Transverse colon (tissue), 4 donors: ENCODE measurements at regions not wholly inside any gene's neighbourhood (a gene's known extent, or its start where the extent isn't known, plus 50 kb on each side); places are given as distances from the start of the nearest gene placed in this dataset.
A peak's percentile ranks its signal among the peaks of the same experiment; 100 is the strongest.

Experiments used
- DNase-seq: peaks from one replicate; pipeline ENCODE4 v3.0.0-alpha.2; 2019
- H3K27ac ChIP-seq, 4 donors: fragments of 200-600 bp; sonication (generic); 2 replicates each; pipeline ENCODE4 v1.5.1; 2016 to 2018; ENCODE audit warnings: inconsistent platforms in 4 of 4
- H3K27me3 ChIP-seq: fragments of 200-600 bp; sonication (generic); 2 replicates; pipeline ENCODE4 v1.5.1; 2017; ENCODE audit warnings: inconsistent platforms
- H3K36me3 ChIP-seq, 4 donors: fragments of 200-600 bp; sonication (generic); 2 replicates each; pipeline ENCODE4 v1.5.1; 2017 to 2019; ENCODE audit warnings: inconsistent platforms in 4 of 4
- H3K4me1 ChIP-seq, 4 donors: fragments of 200-600 bp; sonication (generic); 2 replicates each; pipeline ENCODE4 v1.5.1; 2017 to 2020; ENCODE audit warnings: inconsistent platforms in 4 of 4
- H3K4me3 ChIP-seq, 4 donors: fragments of 200-600 bp; sonication (generic); 1 replicate in 1 of 4; 2 replicates in 3 of 4; pipeline versions ENCODE4 v1.5.1 to v1.6.1; 2017 to 2019; ENCODE audit warnings: inconsistent platforms in 4 of 4
- H3K9me3 ChIP-seq, 2 donors: fragments of 200-600 bp; sonication (generic); 2 replicates each; pipeline ENCODE4 v1.5.1; 2017 to 2019; ENCODE audit warnings: inconsistent platforms in 2 of 2
- EP300 ChIP-seq: sonication (generic); formaldehyde crosslinking; IDR thresholded peaks from one replicate; pipeline ENCODE4 v1.6.1; 2017; ENCODE audit warnings: antibody characterized with exemption, low read depth
- POLR2A ChIP-seq: fragments of 450-650 bp; IDR thresholded peaks from one replicate; pipeline ENCODE4 v1.6.1; 2016; ENCODE audit warnings: antibody characterized with exemption, mild to moderate bottlenecking, moderate library complexity
- POLR2AphosphoS5 ChIP-seq, 3 donors: sonication (generic); formaldehyde crosslinking; IDR thresholded peaks; one replicate each; pipeline ENCODE4 v1.6.1; 2016; ENCODE audit warnings: antibody characterized with exemption in 3 of 3
- WGBS, 2 donors: methylation state at CpG; one replicate each; pipeline ENCODE4 v1.1.5; 2018; ENCODE audit warnings: low coverage in 1 of 2; 5-methylcytosine and 5-hydroxymethylcytosine counted together
- in situ Hi-C, 4 donors: fragments of 200-750 bp; cut with MboI; loops; one replicate each; pipeline versions ENCODE4 v1.15.0 to v1.15.1; 2017; ENCODE audit warnings: low sequenced_read_pairs in 3 of 4, low pct_ligation_motif_present in 1 of 4, low pct_unique_long_range_greater_than_20kb in 1 of 4
- intact Hi-C: fragments of 100-400 bp; cut with DNase I; formaldehyde crosslinking; loops from one replicate; pipeline ENCODE4 v1.15.1; 2023; ENCODE audit warnings: low total_unique reads
- TF ChIP-seq, protein P1 (sequence below), 5 experiments: fragments of 200-600 bp in 3 of 5; fragments of 450-650 bp in 2 of 5; sonication (generic) in 3 of 5; IDR thresholded peaks; 1 replicate in 2 of 5; 2 replicates in 3 of 5; pipeline ENCODE4 v1.5.1; 2016 to 2017; ENCODE audit warnings: antibody characterized with exemption in 5 of 5, inconsistent platforms in 3 of 5, mild to moderate bottlenecking in 2 of 5, moderate library complexity in 1 of 5

DNA sequence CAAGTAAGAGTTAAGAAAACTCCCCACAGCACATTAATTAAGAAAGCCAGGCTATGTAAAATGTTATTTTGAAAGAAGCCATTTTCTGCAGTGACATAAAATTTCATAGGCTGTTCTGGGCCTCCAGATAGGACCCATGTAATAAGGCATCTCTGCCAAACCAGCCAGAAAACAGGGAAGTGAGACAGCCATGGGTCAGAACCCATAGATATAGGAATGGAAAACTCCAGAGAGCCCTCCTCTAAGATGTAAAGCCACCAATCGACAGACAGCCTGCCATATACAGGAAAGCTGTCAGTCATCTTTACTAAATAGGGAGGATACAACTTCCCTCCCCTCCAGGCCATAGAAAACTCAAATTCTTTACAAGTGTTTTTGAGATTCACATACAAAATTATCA lies 493.3 kb downstream of the COG6 start:
- H3K27ac ChIP-seq: peak overlapping the region; percentile 55 to 76 (median 66)

DNA sequence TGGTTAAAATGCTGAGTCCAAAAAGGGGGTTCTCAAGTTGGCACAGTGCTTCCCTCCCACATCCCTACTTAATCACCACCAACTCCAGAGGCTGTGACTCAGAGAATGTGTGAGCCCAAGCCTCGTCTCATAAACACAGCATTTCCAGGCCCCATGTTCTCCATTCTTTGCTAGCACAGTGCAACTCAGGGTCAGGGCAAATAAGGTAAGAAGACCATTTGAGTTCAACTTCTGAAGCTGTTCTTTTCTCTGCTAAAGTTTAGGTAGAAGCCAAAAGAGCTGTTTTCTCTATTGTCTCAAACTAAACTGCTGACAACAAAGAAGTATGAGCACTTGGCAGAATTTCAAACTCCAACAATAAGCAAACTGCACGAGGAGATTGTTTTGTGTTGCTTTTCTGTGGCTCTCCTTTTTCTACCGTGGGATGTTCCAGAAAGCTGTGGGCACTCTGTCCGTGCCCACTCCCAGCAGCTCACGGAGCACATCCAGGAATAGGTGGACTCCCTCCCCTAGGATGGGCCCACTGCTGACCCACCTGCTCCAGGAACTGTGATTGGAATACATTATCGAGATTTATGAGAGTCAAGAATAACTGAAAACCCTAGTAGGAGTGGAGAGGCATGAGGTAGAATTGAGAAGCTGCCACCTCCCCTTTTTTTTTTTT lies 494.3 kb downstream of the COG6 start:
- WGBS, 2 donors: 48 to 60% methylated on average over 4 to 6 of the region's 6 CpGs
- Histone ChIP-seq H3K4me3 (no peak overlapping the region), H3K27ac (peak overlapping the region; percentile 55 to 76 (median 66)), H3K27me3 (no peaks in the 10 kb centered on the region), H3K4me1 (peaks cover 0 to 13% (median 3%) of the 10 kb centered on the region in 4 donors), H3K9me3 (no peaks in the 10 kb centered on the region), H3K36me3 (no peaks in the 10 kb centered on the region)
- in situ Hi-C loops (no loop called here), intact Hi-C loops (no loop called here)
- DNase-seq: no peak
- TF ChIP-seq, protein P1, sequence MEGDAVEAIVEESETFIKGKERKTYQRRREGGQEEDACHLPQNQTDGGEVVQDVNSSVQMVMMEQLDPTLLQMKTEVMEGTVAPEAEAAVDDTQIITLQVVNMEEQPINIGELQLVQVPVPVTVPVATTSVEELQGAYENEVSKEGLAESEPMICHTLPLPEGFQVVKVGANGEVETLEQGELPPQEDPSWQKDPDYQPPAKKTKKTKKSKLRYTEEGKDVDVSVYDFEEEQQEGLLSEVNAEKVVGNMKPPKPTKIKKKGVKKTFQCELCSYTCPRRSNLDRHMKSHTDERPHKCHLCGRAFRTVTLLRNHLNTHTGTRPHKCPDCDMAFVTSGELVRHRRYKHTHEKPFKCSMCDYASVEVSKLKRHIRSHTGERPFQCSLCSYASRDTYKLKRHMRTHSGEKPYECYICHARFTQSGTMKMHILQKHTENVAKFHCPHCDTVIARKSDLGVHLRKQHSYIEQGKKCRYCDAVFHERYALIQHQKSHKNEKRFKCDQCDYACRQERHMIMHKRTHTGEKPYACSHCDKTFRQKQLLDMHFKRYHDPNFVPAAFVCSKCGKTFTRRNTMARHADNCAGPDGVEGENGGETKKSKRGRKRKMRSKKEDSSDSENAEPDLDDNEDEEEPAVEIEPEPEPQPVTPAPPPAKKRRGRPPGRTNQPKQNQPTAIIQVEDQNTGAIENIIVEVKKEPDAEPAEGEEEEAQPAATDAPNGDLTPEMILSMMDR (IDR thresholded peaks at IDR 0.05): no peak
- TF ChIP-seq EP300 (peak; percentile 35), POLR2AphosphoS5 (IDR thresholded peaks at IDR 0.05) (peak; percentile 29 to 57 (median 46)), POLR2A (no peak)

More for the DNA sequence above, 493.3 kb downstream of the COG6 start:
- Histone ChIP-seq H3K4me1 (peaks cover 0 to 13% (median 3%) of the 10 kb centered on the region in 4 donors), H3K4me3 (no peak overlapping the region), H3K27me3 (no peaks in the 10 kb centered on the region), H3K36me3 (no peaks in the 10 kb centered on the region), H3K9me3 (no peaks in the 10 kb centered on the region)
- in situ Hi-C loops (no loop called here), intact Hi-C loops (no loop called here)
- 94% methylated on average over 1 of the region's 1 CpG; no CpG with 5 or more reads in 1 of the 2 donors for WGBS, 2 donors
- TF ChIP-seq EP300: no peak
- TF ChIP-seq, protein P1 (IDR thresholded peaks at IDR 0.05): no peak
- no peak for TF ChIP-seq POLR2A
- TF ChIP-seq POLR2AphosphoS5 (IDR thresholded peaks at IDR 0.05): no peak
- no peak for DNase-seq

DNA sequence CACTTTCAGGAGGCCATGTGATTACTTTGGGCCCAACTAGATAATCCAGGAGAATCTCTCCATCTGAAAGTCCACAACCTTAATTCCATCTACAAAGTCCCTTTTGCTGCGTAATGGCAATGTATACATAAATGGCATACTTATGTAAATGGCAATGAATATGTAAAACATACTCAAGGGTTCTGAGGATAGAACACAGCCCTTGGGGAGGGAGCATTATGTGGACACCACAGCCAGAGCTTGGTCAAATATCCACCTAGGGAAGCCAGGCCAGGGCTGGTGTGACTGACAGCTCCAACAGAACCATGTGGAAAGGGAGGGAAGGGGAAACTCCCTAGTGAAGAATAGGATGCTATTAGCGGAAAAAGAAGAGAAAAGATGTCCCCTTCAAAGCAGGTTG lies 496.2 kb downstream of the COG6 start:
- no peak overlapping the region for H3K4me3 ChIP-seq
- in situ Hi-C loops (no loop called here), intact Hi-C loops (no loop called here)
- WGBS, 2 donors: 83 to 98% methylated on average over 1 to 2 of the region's 2 CpGs
- no peak for DNase-seq
- H3K36me3 ChIP-seq: no peaks in the 10 kb centered on the region
- H3K27ac ChIP-seq: no peak overlapping the region
- H3K4me1 ChIP-seq: peaks cover 0 to 13% (median 3%) of the 10 kb centered on the region in 4 donors
- TF ChIP-seq, protein P1 (IDR thresholded peaks at IDR 0.05): no peak
- no peak for TF ChIP-seq POLR2A
- TF ChIP-seq POLR2AphosphoS5 (IDR thresholded peaks at IDR 0.05): no peak
- no peak for TF ChIP-seq EP300
- H3K9me3 ChIP-seq: no peaks in the 10 kb centered on the region
- no peaks in the 10 kb centered on the region for H3K27me3 ChIP-seq

DNA sequence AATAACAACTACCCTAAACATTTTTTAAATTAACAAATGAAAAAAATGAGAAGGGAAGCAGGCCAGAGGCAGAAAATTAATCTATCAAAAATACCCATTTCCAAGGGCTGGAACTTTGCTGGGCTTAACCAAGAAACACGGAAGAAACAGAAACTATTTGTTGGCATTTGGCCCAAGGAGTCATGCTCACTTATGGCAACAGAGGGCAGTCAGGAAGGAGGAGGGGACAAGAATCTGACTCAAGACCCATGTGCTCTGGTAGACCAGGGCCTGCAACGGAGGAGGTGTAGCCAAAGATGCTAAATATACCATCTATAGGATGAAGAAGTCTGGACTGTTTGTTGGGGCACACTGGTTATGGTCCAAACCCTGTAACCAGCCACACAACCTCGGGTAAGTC lies 496.7 kb downstream of the COG6 start:
- 80 to 83% methylated on average over 1 to 3 of the region's 3 CpGs for WGBS, 2 donors
- intact Hi-C loops (no loop called here), in situ Hi-C loops (no loop called here)
- Histone ChIP-seq H3K27ac (no peak overlapping the region), H3K9me3 (no peaks in the 10 kb centered on the region), H3K27me3 (no peaks in the 10 kb centered on the region), H3K4me3 (no peak overlapping the region), H3K4me1 (peaks cover 0 to 13% (median 3%) of the 10 kb centered on the region in 4 donors), H3K36me3 (no peaks in the 10 kb centered on the region)
- DNase-seq: no peak
- TF ChIP-seq POLR2AphosphoS5 (IDR thresholded peaks at IDR 0.05) (no peak), EP300 (no peak), POLR2A (no peak)
- TF ChIP-seq, protein P1 (IDR thresholded peaks at IDR 0.05): no peak
